ENCODE measurements at regions not wholly inside any gene's neighbourhood (a gene's known extent, or its start where the extent isn't known, plus 50 kb on each side); places are given as distances from the start of the nearest gene placed in this dataset.

DNA sequence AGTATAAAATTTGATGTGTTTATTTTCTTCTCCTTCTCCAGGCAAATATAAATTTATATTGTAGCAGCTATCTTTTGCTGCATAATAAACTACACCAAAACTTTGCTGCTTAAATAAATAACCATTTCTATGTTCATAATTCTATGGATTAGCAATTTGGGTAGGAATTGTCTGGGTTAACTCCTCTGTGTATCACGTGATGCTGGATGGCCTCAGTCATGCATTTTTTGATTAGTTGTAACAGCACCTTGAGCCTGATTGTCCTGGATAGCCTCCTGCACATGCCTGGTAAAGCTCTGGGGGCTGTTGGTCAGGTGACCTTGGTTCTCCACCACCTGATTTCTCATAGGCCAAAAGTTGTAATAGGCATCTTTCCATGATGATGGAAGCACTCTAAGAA is 572.9 kb downstream of the ETV1 start:
- Histone ChIP-seq H3K36me3 (ENCODE audit: insufficient read depth) (no peaks in the 10 kb centered on the region), H2AFZ (ENCODE audit: low read depth) (no peak overlapping the region), H3K79me2 (ENCODE audit: insufficient read depth, low read depth) (no peaks in the 10 kb centered on the region), H3K27ac (no peak overlapping the region), H3K9ac (no peak overlapping the region), H3K27me3 (ENCODE audit: insufficient read depth, low read depth) (no peaks in the 10 kb centered on the region), H3K4me2 (no peak overlapping the region), H3K4me3 (IDR thresholded peaks at IDR 0.05; ENCODE audit: insufficient read depth, low read depth, low read length) (no peak overlapping the region), H3K4me1 (ENCODE audit: low read depth, poor library complexity, severe bottlenecking) (no peaks in the 10 kb centered on the region), H4K20me1 (ENCODE audit: insufficient read depth) (no peaks in the 10 kb centered on the region; the same call in 1 of the 2 replicates)
- TF ChIP-seq, protein P1, sequence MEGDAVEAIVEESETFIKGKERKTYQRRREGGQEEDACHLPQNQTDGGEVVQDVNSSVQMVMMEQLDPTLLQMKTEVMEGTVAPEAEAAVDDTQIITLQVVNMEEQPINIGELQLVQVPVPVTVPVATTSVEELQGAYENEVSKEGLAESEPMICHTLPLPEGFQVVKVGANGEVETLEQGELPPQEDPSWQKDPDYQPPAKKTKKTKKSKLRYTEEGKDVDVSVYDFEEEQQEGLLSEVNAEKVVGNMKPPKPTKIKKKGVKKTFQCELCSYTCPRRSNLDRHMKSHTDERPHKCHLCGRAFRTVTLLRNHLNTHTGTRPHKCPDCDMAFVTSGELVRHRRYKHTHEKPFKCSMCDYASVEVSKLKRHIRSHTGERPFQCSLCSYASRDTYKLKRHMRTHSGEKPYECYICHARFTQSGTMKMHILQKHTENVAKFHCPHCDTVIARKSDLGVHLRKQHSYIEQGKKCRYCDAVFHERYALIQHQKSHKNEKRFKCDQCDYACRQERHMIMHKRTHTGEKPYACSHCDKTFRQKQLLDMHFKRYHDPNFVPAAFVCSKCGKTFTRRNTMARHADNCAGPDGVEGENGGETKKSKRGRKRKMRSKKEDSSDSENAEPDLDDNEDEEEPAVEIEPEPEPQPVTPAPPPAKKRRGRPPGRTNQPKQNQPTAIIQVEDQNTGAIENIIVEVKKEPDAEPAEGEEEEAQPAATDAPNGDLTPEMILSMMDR (conservative IDR thresholded peaks at IDR 0.05; ENCODE audit: low read depth, low read length): no peak

DNA sequence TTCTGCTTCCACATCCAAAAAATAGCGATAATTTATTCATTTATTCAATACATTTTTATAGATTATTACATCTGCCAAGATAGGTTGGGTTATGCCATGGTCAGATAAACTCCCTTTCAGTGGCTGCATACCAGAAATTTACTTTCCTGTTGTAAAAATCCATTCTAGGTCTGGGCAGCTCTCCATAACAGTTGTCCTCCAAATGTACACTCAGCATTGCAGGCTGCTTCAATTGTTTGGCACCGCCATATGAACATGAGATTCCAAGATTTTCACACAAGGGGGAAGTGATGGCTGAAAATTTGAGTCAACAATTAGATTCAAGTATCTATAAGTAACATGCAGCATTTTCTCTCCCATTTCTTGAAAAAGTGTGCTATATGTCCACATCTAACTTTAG is 568.7 kb downstream of the ETV1 start:
- no peaks in the 10 kb centered on the region for H3K4me1 ChIP-seq (ENCODE audit: low read depth, poor library complexity, severe bottlenecking)

DNA sequence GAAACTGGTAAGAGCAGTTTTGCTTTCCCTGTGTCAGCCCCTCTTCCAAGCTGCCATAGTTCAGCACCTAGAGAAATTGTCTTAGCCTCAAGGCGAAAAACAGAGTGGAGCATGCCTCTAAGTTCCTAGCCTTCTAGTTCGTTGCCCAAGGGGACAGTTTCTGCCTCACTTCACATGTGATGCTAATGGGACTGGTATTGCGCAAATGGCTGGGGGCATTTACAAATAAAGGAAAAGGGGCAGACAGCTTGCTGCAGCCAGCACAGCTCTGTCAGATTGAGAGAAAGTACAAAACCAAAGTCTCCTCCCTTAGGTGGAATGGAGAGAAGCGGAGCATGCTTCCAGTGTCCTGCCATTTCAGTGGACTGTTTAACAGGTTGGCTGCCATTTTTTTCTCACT is 567.7 kb downstream of the ETV1 start:
- Histone ChIP-seq H3K79me2 (ENCODE audit: insufficient read depth, low read depth) (no peaks in the 10 kb centered on the region), H3K4me1 (ENCODE audit: low read depth, poor library complexity, severe bottlenecking) (no peaks in the 10 kb centered on the region), H3K4me2 (no peak overlapping the region), H3K27me3 (ENCODE audit: insufficient read depth, low read depth) (no peaks in the 10 kb centered on the region), H2AFZ (ENCODE audit: low read depth) (no peak overlapping the region), H3K9ac (no peak overlapping the region), H3K36me3 (ENCODE audit: insufficient read depth) (no peaks in the 10 kb centered on the region), H3K27ac (no peak overlapping the region), H4K20me1 (ENCODE audit: insufficient read depth) (no peaks in the 10 kb centered on the region), H3K4me3 (IDR thresholded peaks at IDR 0.05; ENCODE audit: insufficient read depth, low read depth, low read length) (no peak overlapping the region)
- TF ChIP-seq, protein P1 (conservative IDR thresholded peaks at IDR 0.05; ENCODE audit: low read depth, low read length): no peak

More for the DNA sequence above, 568.7 kb downstream of the ETV1 start:
- Histone ChIP-seq H3K4me2 (no peak overlapping the region), H3K79me2 (ENCODE audit: insufficient read depth, low read depth) (no peaks in the 10 kb centered on the region), H3K27ac (no peak overlapping the region), H4K20me1 (ENCODE audit: insufficient read depth) (no peaks in the 10 kb centered on the region), H3K27me3 (ENCODE audit: insufficient read depth, low read depth) (no peaks in the 10 kb centered on the region), H3K9ac (no peak overlapping the region), H3K4me3 (IDR thresholded peaks at IDR 0.05; ENCODE audit: insufficient read depth, low read depth, low read length) (no peak overlapping the region), H3K36me3 (ENCODE audit: insufficient read depth) (no peaks in the 10 kb centered on the region), H2AFZ (ENCODE audit: low read depth) (no peak overlapping the region)
- TF ChIP-seq, protein P1 (conservative IDR thresholded peaks at IDR 0.05; ENCODE audit: low read depth, low read length): no peak

DNA sequence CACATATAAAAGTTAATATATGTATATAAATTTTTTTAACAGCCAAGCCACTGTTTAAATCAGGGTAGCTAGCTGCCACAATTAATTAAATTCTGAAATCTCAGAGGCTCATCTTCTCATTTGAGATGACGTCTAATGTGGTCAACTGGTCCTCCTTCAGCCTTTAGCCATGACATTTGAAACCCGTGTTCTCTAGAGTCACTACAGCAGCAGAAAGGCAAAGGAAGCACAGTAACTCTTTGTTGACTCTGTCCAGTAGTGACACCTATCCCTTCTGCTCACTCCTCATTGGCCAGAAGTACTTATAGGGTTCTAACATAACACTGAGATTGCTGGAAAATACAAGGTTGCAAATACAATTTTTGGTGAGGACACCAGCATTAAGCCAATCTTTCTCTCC is 555.5 kb downstream of the ETV1 start:
- no peak overlapping the region for H3K9ac ChIP-seq
- no peaks in the 10 kb centered on the region for H3K36me3 ChIP-seq (ENCODE audit: insufficient read depth)
- H3K27me3 ChIP-seq (ENCODE audit: insufficient read depth, low read depth): no peaks in the 10 kb centered on the region
- no peak overlapping the region for H3K4me3 ChIP-seq (IDR thresholded peaks at IDR 0.05; ENCODE audit: insufficient read depth, low read depth, low read length)
- no peaks in the 10 kb centered on the region for H4K20me1 ChIP-seq (ENCODE audit: insufficient read depth)
- H3K79me2 ChIP-seq (ENCODE audit: insufficient read depth, low read depth): no peaks in the 10 kb centered on the region
- H2AFZ ChIP-seq (ENCODE audit: low read depth): no peak overlapping the region
- H3K4me2 ChIP-seq: no peak overlapping the region
- TF ChIP-seq, protein P1 (conservative IDR thresholded peaks at IDR 0.05; ENCODE audit: low read depth, low read length): no peak
- no peak overlapping the region for H3K27ac ChIP-seq
- H3K4me1 ChIP-seq (ENCODE audit: low read depth, poor library complexity, severe bottlenecking): no peaks in the 10 kb centered on the region

All from KMS-11 (cell line).